Stimulated activated CD4-positive, alpha-beta T cell treated with anti-CD3 and anti-CD28 coated beads, TNF-alpha, amount 100 ng/mL, for 4 hours (primary cell): ENCODE measurements at regions not wholly inside any gene's neighbourhood (a gene's known extent, or its start where the extent isn't known, plus 50 kb on each side); places are given as distances from the start of the nearest gene placed in this dataset.

Experiments
- DNase-seq, 3 experiments: peaks; one replicate each; pipeline ENCODE4 v3.0.0-alpha.2; 2020; ENCODE audit warnings: low read depth in 3 of 3

DNA sequence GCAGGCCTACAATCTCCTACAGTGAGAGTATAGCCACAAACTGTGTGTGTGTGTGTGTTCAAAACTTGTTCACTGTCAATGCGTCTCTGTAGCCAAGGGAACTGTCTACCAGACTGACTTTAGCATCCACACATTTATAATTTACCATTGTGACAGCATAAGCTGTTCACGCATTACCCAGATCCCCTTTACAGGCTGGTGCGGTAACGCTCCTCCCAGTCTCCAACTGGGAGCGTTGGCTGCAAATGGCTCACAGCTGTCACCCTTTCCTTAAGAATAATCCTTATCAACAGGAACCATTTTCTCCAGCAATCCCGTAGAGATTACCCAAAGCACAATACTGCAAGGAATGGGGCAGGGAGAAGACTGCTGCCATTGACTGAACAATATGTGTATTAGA is 199.5 kb downstream of the GPAM start:
- no peak for DNase-seq

DNA sequence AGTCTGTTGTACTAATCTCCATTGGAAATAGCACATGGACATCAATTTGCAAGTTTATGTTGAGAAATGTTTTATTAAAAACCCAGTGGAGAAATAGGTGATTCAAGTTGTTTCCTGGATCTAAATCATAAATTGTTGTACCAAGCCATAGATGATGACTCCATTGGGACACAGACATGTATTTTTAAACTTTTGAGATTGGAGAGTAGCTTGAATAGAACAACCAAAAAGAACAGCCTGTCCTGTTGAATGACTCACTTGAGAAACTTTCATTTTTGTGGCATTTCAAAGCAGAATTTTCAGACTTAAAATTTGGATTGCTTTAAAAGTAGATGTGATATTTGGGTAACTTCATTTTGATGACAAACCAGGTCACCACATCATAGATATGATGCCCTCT is 197.5 kb downstream of the GPAM start:
- DNase-seq = no peak

GRCh38 chr10:111988646-111989045 is 194.9 kb downstream of the GPAM start:
- DNase-seq = no peak

DNA sequence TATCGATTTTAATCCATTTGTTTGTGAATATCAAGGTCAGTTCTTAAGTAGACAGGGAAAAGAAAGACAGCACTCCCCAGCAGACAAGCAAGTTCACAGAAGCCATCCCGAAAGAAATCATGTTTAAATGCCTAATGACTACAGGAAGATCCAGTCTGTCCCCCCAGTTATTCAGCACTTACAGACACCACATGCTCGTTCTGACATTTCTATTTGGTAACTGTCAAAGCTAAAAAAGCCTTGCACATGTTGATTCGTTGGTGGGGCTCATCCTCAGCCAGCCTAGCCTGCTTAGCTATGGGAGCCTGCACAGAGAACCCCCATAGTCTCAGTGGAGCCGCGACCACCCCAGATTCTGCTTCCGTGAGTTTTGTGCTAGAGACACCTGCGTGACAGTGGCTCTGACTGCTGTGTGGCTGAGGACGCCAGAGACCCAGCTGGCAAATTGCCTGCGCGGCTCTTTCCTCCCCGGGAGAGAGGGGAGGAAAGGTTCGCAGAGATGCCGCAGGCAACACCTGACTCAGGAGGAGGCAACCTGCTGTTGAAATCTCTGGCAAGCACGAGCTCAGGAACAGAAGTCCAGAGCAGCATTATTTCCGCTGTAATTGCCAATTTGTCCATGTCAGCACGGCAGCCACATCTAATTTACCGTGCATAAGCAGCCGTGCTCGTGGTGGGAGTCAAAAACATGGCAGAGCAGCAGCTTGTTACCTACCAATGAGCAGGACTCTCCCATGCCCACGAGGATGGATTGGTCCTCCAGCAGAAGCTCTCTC is 194.2 kb downstream of the GPAM start:
- DNase-seq = no peak

DNA sequence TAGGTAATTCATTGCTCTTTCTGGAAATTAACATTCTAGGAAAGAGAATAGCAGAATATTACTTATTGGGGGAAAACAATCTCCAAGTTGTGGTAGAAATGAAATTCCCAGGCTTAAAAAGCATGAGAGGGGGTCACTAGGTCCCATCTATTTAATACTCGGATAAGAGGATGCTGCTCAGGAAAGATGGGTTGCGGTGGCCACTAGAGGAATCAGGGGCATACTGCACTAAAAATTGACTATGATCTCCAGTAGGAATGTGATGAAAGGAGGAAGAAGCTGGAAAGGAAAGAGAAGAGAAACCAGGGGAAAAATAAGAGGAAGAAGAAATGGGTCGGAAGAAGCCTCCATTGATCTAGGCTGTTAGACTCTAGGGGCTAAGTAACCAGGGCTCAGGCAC is 192.8 kb downstream of the GPAM start:
- DNase-seq = no peak

DNA sequence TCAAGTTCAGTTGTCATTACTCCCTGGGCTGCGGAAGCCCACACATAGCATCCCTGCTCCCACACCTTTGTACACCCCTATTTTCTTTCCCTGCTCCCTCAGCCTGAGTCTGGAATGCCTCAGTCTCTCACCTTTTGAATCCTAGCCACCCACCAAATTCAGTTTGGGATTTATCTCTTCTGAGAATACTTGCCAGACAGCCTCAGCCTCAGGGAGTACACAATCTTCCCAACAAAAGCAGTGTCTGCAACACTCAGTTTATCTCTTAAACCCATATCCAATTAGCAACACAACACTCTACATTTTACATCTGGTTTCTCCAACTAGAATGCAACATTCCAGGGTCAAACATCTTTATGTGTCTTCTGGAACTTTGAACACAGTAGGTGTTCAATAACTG is 190.2 kb downstream of the GPAM start:
- no peak for DNase-seq

DNA sequence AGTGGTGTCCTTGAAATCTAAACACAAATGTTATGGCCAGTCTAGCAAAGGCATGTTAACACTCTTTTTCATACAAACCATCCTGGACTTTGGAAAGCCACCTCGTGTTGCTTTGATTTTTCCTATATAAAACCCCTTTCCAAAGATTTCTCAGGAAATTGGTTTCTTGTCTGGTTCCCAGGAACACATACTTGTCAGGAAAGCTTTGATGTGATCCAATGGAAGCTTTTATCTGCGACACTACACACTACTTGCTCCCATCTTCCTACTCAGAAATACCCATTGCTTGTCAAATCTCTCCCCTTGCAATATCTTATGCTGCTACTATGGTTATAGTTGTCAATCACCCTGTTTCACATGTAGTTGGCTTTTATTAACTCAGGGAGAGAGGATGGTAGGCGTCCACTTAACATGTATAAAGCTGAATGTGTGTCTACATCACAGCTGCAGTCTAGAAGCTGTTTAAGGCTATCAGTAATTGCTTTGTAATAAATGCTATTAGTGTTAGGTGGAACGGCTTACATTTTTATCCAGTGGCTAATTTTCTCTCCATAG is 189.6 kb downstream of the GPAM start:
- no peak for DNase-seq

DNA sequence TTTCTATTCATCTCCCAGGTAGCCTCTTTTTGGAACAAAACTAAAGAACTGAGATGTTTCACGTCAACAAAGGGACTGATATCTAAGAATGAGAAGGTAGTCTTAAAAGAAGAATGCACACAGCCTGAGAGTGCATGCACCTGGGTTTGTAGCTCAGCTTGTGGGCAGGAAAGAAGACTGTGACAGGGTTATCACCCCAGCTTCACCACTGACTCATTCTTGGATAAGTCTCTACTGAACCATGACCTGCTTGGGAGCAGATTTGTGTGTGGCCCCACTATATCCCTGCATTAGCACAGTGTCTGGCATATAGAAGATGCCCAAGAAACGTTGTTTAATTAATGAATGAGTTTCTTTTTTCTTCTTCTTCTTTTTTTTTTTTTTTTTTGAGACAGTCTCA is 187.5 kb downstream of the GPAM start:
- no peak for DNase-seq

GRCh38 chr10:111998728-111999127 is 184.8 kb downstream of the GPAM start:
- DNase-seq = no peak

DNA sequence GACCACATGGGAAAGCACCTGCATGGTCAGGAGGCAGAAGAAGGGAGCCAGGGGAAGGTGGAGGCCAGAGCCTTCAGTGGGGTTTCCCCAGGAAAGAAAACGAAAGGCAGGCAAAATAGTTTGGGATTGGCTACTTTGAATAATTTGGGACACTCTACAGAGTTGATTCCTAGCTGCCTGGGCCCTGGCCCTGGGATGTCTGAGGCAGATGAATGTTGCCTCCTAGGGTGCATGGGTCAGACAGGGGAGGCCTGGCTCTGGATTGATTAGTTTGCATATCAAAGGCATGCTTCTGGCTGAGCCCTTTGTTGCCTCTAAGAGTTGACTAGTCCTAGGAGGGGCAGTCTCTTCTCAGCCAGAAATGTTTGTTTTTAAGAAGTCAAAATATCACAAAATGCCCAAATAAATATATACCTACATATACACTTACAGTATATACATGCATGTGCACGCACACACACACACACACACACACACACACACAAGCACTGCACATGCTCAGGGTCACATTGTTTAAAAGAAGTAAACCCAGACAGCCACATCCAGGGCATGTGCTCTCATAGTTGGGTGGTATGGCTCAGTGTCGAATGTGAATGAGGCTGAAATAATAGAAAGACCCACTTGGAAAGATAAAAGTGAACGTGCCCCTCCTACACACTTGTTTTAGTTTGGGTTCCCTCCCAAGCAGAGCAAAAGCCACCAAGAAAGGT is 184.2 kb downstream of the GPAM start:
- no peak for DNase-seq

DNA sequence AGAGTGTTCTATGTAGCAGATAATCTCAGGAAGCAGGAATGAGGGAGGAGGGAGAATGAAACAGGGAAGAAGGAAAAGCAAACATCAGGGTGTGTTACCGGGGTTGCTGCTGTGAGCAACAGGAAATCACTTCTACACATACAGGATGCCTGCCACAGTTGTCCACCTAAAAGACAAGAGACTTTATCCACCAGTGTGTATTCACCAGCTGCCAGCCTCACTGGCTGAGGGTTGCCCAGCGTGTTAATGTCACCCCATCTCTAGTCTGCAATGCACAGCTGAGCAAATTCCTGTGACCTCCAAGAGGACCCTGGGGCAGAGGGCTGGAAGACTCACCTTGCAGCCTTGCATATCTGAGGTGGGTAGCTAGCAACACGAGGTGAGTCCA is 183.7 kb downstream of the GPAM start:
- no peak for DNase-seq

GRCh38 chr10:112000466-112000865 is 183.1 kb downstream of the GPAM start:
- no peak for DNase-seq

DNA sequence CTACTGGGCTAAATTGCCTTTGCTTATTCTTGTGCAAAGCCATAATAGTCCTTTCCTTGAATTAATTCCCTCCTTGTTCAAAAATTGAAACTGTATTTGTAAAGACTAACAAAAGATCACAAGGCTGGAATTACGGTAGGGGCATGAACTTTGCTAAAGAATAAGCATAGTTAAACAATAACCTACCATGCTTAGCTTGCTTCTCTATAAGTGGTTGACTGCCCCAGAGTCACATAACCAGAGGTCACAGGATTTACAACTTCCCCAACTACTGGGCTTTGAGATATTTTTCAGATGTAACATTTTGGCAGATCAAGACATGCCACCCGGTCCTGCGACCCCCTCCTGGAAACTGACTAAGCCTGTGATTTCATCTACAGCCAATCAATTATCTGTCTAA is 181.4 kb downstream of the GPAM start:
- no peak for DNase-seq

DNA sequence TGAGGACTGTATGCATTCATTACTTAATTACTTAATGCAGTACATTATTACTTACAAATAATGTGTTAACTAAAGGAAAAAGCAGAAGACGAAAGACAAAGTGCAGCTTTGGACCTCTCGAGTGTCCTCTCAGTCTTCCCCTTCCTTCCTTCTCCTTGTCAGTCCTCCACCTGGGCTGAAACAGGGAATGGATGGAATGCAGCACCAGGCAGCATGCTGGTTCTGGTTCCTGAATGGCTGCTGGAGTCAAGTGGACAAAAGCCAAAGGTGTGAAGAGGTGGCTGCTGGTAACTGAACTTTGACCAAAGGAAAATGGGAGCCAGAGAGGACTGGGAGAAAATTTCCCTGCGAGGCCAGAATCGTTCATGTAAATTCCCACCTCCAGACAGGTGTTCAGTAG is 179.5 kb downstream of the GPAM start:
- no peak for DNase-seq

DNA sequence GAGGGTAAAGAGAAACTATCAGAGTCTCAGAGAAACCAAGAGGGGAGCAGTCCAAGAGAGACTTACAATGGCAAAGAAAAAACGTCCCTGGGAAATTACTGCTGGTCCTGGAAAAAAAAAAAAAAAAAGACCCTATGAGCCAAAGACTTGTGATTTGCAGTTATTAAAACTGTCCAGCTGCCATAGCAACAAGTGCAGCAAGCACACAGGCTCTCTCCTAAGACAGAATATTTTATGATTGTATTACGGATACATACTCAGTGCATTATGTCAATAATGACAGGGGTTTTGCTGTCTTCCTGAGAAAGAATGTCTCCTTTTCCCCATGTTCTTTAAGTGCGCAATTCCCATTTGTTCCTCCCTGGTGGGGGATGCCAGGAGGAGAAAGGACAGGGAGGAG is 178.5 kb downstream of the GPAM start:
- DNase-seq = no peak

DNA sequence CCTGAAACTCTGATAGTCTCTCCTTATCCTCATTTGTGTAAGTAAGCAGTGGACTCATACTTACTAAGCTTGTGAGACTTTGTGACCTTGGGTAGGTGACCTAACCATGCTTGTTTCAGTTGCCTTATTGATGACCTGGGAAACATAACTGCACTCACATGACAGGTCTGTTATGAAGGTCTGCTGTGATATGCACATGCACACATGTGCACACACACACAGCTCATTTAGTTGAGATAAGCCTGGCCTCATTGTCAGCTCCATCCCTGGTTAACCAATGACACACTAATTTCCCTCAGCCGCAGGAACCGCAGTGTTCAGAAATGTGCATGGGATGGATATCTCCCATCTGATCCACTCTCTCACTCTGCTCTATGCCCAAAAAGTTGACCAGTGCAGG is 177.2 kb downstream of the GPAM start:
- no peak for DNase-seq

DNA sequence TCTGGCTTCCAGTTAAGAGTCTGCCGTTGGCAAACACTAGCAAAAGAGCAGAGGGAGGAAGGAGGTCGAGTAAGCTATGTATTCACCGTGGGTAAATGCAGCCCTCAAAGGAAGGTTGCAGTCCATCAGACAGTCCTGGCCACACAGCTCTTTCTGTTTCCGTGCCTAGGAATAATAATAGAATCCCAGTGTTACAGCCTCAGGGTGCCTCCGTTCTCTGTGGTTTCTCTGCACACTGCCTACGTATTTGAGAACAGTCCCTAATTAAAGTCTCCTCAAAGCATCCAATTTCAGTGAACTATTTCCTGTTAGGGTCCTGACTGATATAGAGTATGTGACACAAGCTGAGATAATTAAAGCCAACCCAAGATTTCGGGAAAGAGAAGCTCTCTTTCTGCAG is 176.7 kb downstream of the GPAM start:
- DNase-seq = no peak

DNA sequence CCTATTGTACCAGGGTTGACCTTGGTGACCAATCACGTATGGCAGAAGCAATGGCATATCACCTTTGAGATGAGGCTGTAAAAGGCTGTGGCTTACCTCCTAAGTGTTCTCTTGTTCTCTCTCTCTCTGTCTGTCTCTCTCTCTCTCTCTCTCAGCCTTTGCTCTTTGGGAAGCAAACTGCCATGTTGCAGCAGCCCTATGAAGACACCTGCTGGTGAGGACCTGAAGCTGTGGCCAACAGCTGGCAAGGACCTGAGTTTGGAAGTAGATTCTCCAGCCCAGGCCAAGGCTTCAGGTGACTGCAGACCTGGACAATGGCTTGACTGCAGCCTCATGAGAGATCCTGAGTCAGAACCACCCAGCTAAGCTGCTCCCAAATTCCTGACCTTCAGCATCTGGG is 161.4 kb downstream of the GPAM start:
- DNase-seq = no peak

GRCh38 chr10:112024079-112024478 is 159.5 kb downstream of the GPAM start:
- DNase-seq = no peak

DNA sequence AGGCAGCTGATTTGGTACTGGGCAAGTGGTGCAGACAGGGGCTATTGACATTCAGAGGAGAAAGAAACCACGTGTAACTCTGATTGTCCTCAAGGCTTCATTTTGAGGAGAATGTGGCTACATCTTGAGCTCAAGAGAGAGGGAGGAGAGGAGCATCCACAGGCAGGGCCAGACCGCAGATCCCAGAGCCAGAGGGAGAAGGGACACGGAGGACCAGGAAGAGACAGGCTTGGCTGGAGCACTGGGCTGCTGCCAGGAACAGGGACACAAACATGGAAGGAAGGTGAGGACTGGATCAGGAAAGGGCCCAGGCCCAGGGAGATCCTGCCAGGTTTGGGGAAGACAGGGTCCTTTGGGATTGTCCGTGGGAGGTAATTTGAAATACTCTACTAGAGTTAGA is 158.3 kb downstream of the GPAM start:
- DNase-seq = no peak

DNA sequence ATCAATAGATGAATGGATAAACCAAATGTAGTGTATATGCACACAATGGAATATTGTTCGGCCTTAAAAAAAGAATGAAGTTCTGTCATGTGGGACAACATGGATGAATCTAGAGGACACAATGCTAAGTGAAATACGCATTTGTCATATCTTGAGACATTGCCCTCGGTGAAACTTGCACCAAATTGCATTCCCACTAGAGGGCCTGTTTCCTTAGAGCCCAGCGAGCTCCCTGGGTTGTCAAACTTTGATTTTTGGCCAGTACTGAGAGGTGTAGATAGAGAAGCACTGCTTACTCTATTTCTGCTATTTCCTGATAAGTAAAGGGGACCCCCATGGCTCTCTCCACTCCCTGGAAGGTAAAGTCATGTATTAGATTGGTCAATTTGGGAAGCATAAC is 157.1 kb downstream of the GPAM start:
- no peak for DNase-seq

DNA sequence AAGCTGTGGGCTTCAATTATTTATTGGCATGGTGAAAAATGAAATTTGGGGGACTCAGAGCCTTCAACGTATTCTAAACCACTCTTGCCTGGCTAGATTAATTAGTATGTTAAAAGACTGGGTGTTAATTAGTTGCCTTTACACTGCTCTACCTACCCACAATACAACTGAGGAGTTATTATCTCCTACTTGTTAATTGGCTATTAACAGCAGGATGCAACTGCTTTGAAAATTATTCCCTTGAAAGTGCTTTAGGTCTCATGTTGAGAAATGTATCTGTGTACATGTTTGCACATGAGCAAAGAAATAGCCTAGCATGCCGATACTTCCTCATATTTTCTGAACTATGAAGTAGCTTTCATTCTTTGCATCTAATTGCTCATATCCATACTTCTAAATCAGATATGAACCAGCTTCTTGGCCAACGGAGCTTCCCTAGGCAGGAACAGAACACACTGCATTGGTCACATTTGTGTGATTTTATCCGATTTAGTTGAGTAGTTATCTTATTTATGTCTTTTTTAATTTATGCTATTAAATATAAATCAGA is 155.8 kb downstream of the GPAM start:
- DNase-seq = no peak

DNA sequence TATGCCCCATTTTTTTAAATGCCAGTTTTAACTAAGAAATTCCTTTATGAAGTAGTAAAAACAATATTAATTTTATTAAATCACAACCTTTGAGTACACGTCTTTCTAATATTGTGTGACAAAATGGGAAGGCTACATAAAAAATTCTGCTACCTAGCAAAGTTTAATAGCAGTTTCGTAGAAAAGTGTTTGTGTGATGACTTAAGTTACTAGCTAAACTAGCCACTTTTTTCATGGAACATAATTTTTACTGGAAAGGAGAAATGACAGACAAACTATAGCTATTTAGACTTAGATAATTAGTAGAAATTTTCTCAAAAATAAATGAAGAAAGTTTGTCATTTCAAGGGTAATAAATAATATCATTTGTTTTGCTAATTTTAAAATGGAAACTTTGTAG is 153.1 kb downstream of the GPAM start:
- no peak for DNase-seq
